ENCODE measurements at regions not wholly inside any gene's neighbourhood (a gene's known extent, or its start where the extent isn't known, plus 50 kb on each side); places are given as distances from the start of the nearest gene placed in this dataset.

- WGBS, 2 donors (ENCODE audit: low coverage in 1 of 2) = 57% methylated on average over 8 of the region's 8 CpGs; no CpG with 5 or more reads in 1 of the 2 donors
- intact Hi-C loops (cut with DNase I; ENCODE audit: low total_unique reads) (no loop called here), in situ Hi-C loops (cut with MboI; ENCODE audit: low pct_ligation_motif_present in 1 of 4, low pct_unique_long_range_greater_than_20kb in 1 of 4, low sequenced_read_pairs in 3 of 4) (no loop called here)
- Histone ChIP-seq H3K36me3 (no peaks in the 10 kb centered on the region), H3K4me3 (no peak overlapping the region), H3K27me3 (no peaks in the 10 kb centered on the region), H3K27ac (no peak overlapping the region), H3K9me3 (no peaks in the 10 kb centered on the region), H3K4me1 (peaks cover 0 to 5% (median 0%) of the 10 kb centered on the region in 4 donors)
- TF ChIP-seq POLR2AphosphoS5 (IDR thresholded peaks at IDR 0.05) (no peak), POLR2A (IDR thresholded peaks at IDR 0.05) (no peak), CTCF (IDR thresholded peaks at IDR 0.05) (no peak), EP300 (IDR thresholded peaks at IDR 0.05; ENCODE audit: low read depth) (no peak)
- DNase-seq = no peak
Observed at GRCh38 chr2:831225-831536, 119.5 kb upstream of the SNTG2 start.

- Histone ChIP-seq H3K4me1 (peaks cover 0 to 5% (median 0%) of the 10 kb centered on the region in 4 donors), H3K4me3 (no peak overlapping the region), H3K9me3 (no peaks in the 10 kb centered on the region), H3K36me3 (no peaks in the 10 kb centered on the region), H3K27ac (no peak overlapping the region), H3K27me3 (no peaks in the 10 kb centered on the region)
- in situ Hi-C loops (cut with MboI; ENCODE audit: low pct_ligation_motif_present in 1 of 4, low pct_unique_long_range_greater_than_20kb in 1 of 4, low sequenced_read_pairs in 3 of 4) = no loop called here
- intact Hi-C loops (cut with DNase I; ENCODE audit: low total_unique reads) = no loop called here
- TF ChIP-seq POLR2A (IDR thresholded peaks at IDR 0.05) (no peak), POLR2AphosphoS5 (IDR thresholded peaks at IDR 0.05) (no peak), EP300 (IDR thresholded peaks at IDR 0.05; ENCODE audit: low read depth) (no peak), CTCF (IDR thresholded peaks at IDR 0.05) (no peak)
- DNase-seq = no peak
- 73 to 84% methylated on average over 4 to 10 of the region's 10 CpGs for WGBS, 2 donors (ENCODE audit: low coverage in 1 of 2)
Observed at GRCh38 chr2:830419-831224, 120.0 kb upstream of the SNTG2 start.

- Histone ChIP-seq H3K36me3 (no peaks in the 10 kb centered on the region), H3K9me3 (no peaks in the 10 kb centered on the region), H3K4me1 (peaks cover 0 to 5% (median 0%) of the 10 kb centered on the region in 4 donors), H3K4me3 (no peak overlapping the region), H3K27me3 (no peaks in the 10 kb centered on the region), H3K27ac (no peak overlapping the region)
- in situ Hi-C loops (cut with MboI; ENCODE audit: low pct_ligation_motif_present in 1 of 4, low pct_unique_long_range_greater_than_20kb in 1 of 4, low sequenced_read_pairs in 3 of 4) = no loop called here
- WGBS, 2 donors (ENCODE audit: low coverage in 1 of 2) = 74 to 90% methylated on average over 1 to 6 of the region's 6 CpGs
- DNase-seq = no peak
- TF ChIP-seq EP300 (IDR thresholded peaks at IDR 0.05; ENCODE audit: low read depth) (no peak), POLR2A (IDR thresholded peaks at IDR 0.05) (no peak), CTCF (IDR thresholded peaks at IDR 0.05) (no peak), POLR2AphosphoS5 (IDR thresholded peaks at IDR 0.05) (no peak)
- intact Hi-C loops (cut with DNase I; ENCODE audit: low total_unique reads) = no loop called here
Observed at GRCh38 chr2:829047-829446, 121.6 kb upstream of the SNTG2 start.

GRCh38 chr2:824954-825353 lies 125.7 kb upstream of the SNTG2 start:
- no peak for TF ChIP-seq POLR2A (IDR thresholded peaks at IDR 0.05)
- no peak for TF ChIP-seq CTCF (IDR thresholded peaks at IDR 0.05)
- TF ChIP-seq POLR2AphosphoS5 (IDR thresholded peaks at IDR 0.05) = no peak
- no peak for TF ChIP-seq EP300 (IDR thresholded peaks at IDR 0.05; ENCODE audit: low read depth)
- in situ Hi-C loops (cut with MboI; ENCODE audit: low pct_ligation_motif_present in 1 of 4, low pct_unique_long_range_greater_than_20kb in 1 of 4, low sequenced_read_pairs in 3 of 4) = no loop called here
- 47% methylated on average over 8 of the region's 8 CpGs; no CpG with 5 or more reads in 1 of the 2 donors for WGBS, 2 donors (ENCODE audit: low coverage in 1 of 2)

More at GRCh38 chr2:824954-825353, 125.7 kb upstream of the SNTG2 start:
- DNase-seq = no peak
- no peak overlapping the region for H3K4me3 ChIP-seq
- H3K27ac ChIP-seq = no peak overlapping the region
- H3K27me3 ChIP-seq = no peaks in the 10 kb centered on the region
- H3K4me1 ChIP-seq = no peaks in the 10 kb centered on the region
- intact Hi-C loops (cut with DNase I; ENCODE audit: low total_unique reads) = no loop called here
- H3K9me3 ChIP-seq = no peaks in the 10 kb centered on the region
- no peaks in the 10 kb centered on the region for H3K36me3 ChIP-seq
